Midbrain (tissue), 1 donor: ENCODE measurements at regions not wholly inside any gene's neighbourhood (a gene's known extent, or its start where the extent isn't known, plus 50 kb on each side); places are given as distances from the start of the nearest gene placed in this dataset.
"Not testable (repeated sequence)": the region's sequence is repeated elsewhere in the genome, so short reads cannot be mapped to it uniquely, and the experiment has no call there.

Experiments used
- DNase-seq: peaks from one replicate; lab custom pipeline; 2025; lab: John Stamatoyannopoulos, UW

GRCh38 chr15:95174301-95175259, 943.2 kb downstream of the MCTP2 start:
- no peak for DNase-seq

GRCh38 chr15:95175914-95176658, 944.7 kb downstream of the MCTP2 start:
- no peak for DNase-seq

DNA sequence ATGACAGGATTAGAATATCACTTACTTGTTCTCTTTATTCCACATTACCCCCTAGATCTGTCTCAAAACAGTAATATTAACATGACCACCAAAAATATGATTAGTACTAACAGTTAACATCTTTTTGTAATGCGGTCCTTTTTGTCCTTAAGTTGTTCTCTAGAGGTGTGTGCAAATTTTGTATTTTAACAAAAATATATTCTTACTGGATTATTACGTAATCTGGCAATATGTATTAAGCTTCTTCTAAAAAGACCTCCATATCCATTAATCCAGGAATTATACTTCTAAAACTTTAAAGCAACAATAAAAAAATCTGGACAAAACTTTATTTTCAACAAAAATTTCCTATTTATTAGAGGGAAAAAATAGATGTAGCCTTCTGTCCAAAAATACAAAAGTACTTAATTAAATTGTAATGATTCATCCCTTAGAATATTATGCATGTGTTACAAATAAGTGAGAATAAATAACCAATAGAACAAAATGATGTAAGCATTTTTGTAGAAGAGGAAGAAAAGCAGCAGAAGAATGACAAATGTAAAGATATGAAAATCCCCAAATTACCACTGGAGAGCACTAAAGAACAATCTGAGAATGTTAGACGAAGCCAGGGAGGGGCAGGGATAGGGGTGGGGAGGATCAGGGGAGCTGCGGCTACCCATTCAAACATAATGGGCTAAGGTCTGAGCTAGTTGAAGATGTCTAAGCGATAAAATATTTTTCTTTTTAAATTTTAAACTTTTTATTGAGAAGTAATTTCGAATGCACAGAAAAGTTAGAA, 945.6 kb downstream of the MCTP2 start:
- no peak for DNase-seq

GRCh38 chr15:95180530-95180929, 949.2 kb downstream of the MCTP2 start:
- DNase-seq: no peak

GRCh38 chr15:95182091-95182490, 950.7 kb downstream of the MCTP2 start:
- DNase-seq: no peak

- DNase-seq: no peak
Observed at GRCh38 chr15:95192923-95193322, 961.6 kb downstream of the MCTP2 start.

DNA sequence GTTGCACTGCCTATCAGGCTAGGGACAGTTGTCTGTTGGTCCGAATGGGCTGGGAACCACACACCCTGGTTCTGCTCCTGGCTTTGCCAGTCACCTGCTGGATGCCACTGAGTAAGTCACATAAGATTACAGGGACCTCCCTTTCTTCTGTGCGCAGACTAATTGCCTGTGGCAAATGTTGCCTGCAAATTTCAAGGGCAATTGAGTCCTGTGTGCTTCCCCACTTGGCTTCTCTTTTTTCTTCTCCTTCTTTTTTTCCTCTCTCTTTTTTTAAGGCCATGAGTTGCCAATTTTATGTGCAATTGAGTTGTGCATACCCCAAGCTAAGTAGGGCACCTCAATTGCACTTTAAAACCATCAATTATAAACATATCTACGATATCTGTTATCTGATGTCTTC, 963.4 kb downstream of the MCTP2 start:
- DNase-seq: no peak

DNA sequence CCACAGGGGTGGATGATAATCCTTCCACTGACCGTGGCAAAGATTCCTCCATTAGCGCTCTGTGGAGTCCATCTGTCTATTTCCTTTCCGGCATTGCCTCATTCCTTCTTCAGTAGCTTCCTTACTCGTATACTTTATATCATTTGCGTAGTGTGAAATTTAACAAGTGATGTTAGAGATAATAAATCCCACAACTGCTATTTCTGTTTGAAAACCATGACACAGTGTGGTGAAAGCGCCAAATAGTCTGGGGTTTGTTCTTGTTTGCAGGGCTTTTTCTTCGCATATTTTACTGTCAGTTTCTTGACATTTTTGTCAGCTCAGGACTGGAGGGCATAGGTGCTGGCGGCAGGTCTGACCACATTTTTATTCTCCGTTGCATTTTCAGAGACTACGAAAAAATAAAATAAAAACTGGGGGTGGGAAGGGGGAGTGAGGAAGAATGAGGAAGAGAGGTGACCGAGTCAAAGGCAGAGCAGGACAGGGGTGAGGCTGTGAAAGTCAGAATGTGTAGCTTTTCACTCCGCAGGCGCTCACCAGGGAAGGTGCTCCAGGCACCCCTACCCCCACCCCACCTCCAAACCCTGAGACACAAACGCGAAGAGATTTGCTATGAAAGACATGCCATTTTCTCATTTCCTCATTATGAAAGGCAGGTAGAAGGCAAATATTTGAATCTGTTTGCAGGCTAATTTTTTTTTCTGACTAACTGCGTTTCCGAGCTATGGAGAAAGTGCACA, 965.0 kb downstream of the MCTP2 start:
- DNase-seq: no peak

DNA sequence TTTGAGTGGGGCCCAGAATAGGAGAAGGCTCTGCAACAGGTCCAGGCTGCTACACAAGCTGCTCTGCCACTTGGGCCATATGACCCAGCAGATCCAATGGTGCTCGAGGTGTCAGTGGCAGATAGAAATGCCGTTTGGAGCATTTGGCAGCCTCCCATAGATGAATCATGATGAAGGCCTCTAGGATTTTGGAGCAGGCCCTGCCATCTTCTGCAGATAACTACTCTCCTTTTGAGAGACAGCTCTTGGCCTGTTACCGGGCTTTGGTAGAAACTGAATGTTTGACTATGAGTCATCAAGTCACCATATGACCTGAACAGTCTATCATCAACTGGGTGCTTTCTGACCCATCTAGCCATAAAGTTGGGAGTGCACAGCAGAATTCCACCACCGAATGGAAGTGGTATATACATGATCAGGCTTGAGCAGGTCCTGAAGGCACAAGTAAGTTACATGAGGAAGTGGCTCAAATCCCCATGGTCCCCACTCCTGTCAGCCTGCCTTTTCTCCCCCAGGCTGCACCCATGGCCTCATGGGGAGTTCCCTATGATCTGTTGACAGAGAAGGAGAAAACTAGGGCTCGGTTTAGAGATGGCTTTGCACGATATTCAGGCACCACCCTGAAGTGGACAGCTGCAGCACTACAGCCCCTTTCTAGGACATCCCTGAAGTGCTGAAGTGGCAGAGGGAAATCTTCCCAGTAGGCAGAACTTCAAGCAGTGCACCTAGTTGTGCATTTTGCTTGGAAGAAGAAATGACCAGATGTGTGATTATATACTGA, 971.4 kb downstream of the MCTP2 start:
- DNase-seq: no peak

DNA sequence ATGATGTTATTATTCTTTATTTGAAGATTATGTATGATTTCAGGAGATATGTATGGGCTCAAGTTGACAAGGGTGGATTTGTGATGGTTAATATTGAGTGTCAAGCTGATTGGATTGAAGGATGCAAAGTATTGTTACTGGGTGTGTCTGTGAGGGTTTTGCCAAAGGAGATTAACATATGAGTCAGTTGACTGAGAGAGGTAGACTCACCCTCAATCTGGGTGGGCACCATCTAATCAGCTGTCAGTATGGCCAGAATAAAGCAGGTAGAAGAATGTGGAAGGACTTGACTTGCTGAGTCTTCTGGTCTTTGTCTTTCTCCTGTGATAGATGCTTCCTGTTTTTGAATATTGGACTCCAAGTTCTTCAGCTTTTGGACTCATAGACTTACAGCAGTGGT, 973.7 kb downstream of the MCTP2 start:
- DNase-seq: no peak

DNA sequence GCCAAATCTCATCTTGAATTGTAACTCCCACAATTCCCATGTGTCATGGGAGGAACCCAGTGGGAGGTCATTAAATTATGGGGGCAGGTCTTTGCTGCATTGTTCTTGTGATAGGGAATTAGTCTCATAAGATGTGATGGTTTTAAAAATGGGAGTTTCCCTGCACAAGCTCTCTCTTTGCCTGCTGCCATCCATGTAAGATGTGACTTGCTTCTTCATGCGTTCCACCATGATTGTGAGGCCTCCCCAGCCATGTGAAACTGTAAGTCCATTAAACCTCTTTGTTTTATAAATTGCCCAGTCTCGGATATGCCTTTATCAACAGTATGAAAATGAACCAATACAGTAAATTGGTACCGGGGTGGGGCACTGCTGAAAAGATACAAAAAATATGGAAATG, 974.5 kb downstream of the MCTP2 start:
- DNase-seq: not testable (repeated sequence)

DNA sequence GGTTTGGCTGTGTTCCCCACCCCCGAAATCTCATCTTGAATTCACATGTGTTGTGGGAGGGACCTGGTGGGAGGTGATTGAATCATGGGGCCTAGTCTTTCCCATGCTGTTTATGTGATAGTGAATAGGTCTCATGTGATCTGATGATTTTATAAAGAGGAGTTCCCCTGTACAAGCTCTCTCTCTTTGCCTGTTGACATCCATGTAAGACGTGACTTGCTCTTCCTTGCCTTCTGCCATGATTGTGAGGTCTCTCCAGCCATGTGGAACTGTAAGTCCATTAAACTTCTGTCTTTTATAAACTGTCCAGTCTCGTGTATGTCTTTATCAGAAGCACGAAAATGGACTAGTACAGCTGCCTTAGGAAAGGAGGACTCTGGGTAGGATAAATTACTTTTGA, 976.7 kb downstream of the MCTP2 start:
- DNase-seq: no peak

DNA sequence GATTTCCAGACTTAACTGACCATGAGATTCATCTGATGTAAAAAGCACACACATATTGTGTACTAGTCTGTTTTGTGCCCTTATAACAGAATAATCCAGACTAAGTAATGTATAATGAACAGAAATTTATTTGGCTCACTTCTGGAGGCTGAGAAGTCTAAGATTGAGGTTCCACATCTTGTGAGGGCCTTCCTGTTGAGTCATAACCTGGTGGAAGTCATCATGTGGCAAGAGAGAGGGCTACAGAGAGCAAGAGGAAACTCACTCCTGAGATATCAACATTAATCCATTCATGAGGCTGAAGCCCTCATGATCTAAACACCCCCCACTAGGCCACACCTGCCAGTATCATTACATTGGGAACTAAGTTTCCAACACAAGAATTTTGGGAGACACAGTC, 977.6 kb downstream of the MCTP2 start:
- DNase-seq: no peak

DNA sequence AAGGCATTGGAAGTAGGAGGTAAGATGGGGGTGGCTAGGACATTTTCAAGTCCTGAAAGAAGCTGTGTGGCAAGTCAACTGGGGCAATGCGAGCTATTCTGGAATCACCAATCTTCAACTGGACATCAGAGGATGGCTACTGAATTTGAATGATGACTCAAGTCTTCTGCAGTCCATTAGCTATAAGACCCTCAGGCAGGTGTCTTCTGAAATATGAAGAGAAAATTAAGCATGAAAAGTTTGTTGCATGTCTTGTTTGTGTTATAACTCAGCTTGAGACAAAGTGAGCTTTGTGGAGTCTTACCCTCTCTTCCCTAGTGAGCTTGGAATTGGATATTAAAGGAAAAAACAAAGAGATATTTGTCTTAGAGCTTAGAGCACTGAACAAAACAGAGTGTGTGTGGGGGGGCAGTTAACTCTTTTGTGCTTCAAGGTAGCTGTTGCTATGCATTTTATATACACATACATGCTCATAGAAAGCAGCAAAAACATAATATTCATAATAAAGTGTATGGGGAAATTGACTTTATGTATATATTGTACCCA, 979.1 kb downstream of the MCTP2 start:
- peak; percentile 1 for DNase-seq

DNA sequence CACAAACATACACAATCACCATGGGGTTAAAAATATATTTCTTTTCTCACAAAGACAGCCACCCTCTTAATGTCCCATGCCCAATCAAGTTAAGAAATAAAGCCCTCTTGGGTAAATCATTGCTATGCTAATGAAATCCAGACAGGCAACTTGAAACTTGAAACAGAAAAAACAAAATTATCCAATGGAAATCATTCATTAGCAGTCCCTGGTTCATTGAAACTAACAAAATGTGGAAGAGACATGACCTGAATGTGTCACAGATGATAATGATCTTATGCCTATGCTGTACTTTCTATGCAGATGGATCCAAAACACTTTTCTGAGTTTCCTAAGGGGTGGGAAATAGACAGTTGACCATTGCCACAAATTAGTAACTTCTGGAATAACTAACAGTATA, 983.7 kb downstream of the MCTP2 start:
- no peak for DNase-seq

DNA sequence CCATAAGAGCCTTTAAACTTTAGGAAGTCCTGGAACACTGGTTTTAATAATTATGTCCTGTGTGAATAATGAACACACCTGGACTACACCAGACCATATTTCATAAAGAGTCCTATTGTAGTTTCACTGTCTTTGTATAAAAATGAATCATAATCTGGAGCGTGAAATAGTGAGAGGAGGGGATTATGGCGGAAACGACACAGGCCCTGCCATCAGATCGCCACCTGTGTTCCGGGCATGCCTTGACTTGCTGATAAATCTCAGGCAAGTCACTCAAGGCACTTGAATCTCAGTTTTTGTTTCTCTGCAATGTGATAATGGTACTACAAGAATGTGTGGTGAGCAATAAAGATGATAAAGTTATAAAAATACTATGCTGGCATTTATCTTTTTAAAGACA, 995.5 kb downstream of the MCTP2 start:
- no peak for DNase-seq

- no peak for DNase-seq
Observed at GRCh38 chr15:95227235-95227634, 995.9 kb downstream of the MCTP2 start.

- DNase-seq: no peak
Observed at GRCh38 chr15:95228856-95229555, 997.6 kb downstream of the MCTP2 start.

GRCh38 chr15:95235033-95235432, 1003.7 kb downstream of the MCTP2 start:
- DNase-seq: no peak
